Fibroblast of skin of abdomen (primary cell): ENCODE measurements at regions not wholly inside any gene's neighbourhood (a gene's known extent, or its start where the extent isn't known, plus 50 kb on each side); places are given as distances from the start of the nearest gene placed in this dataset.

Experiments
- DNase-seq: peaks from one replicate; pipeline ENCODE4 v3.0.0-alpha.2; 2013

DNA sequence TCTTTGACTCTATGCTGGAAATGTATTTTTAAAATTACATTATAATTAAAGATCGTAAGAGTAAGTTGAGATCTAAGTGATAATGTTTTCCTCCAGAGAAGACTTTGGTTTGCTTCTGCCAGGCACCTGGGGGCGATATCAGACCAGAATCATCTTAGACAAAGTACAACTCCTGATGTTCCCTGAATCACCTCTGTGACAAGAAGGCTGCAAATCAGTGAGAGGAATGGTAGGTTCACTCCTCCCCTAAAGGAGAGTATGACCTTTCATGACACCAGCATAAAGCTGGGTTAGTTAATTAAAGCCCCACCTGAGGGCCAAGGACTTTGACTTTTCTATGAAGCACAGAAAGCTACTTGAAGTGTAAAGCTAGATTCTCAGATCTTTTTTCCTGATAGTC lies 114.4 kb upstream of the DTNA start:
- DNase-seq: peak; percentile 24

- DNase-seq: no peak
Observed at GRCh38 chr18:34598120-34598635, 111.9 kb upstream of the DTNA start.

GRCh38 chr18:34600158-34600557 lies 109.9 kb upstream of the DTNA start:
- DNase-seq: peak; percentile 31

GRCh38 chr18:34600874-34601656 lies 109.0 kb upstream of the DTNA start:
- DNase-seq: no peak

GRCh38 chr18:34604591-34604990 lies 105.5 kb upstream of the DTNA start:
- no peak for DNase-seq

DNA sequence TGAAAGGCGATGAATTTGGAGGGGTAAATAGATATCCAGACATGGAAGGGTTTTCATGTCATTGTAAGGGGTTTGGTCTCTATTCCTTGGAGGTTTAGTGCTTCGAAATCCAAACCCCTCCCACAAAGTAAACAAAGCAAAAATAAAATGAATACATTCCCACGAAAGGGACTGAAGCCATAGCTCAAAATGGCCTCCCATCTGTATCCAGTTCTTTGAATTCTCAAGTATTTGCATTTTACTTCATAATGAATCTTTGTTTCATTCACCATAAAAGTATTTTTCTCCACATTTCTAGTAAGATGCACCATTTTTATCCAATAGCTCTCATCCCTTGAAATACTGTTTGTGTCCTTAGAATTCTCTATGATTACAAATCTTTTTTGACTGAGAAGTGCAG lies 103.2 kb upstream of the DTNA start:
- no peak for DNase-seq

- DNase-seq: no peak
Observed at GRCh38 chr18:34608064-34608463, 102.0 kb upstream of the DTNA start.

GRCh38 chr18:34609986-34610648 lies 100.0 kb upstream of the DTNA start:
- no peak for DNase-seq

DNA sequence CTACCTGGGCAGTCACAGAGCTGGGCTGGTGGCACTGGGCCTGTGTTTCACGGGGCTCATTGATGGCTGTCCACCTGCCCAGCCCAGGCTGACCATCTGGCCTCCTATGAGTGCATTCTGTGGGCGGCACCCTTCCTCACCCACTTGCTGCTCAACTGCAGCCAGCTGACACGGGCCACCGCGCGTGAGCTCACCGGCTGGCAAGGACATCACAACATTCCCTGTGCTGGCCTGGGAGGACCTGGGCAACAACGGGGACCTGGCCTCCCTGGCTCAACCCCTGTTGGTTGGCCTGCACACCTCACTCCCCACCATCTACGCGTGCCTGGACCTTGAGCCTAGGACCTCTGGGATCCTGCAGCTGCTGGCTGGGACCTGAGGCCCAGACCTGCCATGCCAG lies 98.2 kb upstream of the DTNA start:
- no peak for DNase-seq

GRCh38 chr18:34620258-34620861 lies 89.7 kb upstream of the DTNA start:
- DNase-seq: no peak

- no peak for DNase-seq
Observed at GRCh38 chr18:34623557-34623956, 86.5 kb upstream of the DTNA start.

DNA sequence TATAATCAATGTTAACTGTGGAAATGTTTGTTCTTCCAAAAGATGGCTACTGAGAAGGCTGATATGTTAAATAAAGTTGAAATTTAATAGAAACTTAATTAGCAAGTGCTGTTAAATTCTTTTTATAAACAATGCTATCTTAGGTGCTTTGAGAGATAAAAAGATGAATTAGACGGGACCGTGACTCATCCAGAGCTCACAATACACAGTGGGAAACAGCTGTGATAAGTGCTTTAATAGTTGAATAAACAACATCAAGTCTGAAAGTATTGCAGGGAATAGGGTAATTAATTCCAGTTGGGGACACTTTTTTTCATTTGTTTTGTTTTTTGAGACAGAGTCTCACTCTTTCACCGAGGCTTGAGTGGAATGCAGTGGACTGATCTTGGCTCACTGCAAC lies 85.5 kb upstream of the DTNA start:
- no peak for DNase-seq

GRCh38 chr18:34626404-34627136 lies 83.5 kb upstream of the DTNA start:
- no peak for DNase-seq

GRCh38 chr18:34627137-34627920 lies 82.8 kb upstream of the DTNA start:
- no peak for DNase-seq

GRCh38 chr18:34631093-34631966 lies 78.8 kb upstream of the DTNA start:
- DNase-seq: no peak

GRCh38 chr18:34632321-34632720 lies 77.8 kb upstream of the DTNA start:
- DNase-seq: no peak

DNA sequence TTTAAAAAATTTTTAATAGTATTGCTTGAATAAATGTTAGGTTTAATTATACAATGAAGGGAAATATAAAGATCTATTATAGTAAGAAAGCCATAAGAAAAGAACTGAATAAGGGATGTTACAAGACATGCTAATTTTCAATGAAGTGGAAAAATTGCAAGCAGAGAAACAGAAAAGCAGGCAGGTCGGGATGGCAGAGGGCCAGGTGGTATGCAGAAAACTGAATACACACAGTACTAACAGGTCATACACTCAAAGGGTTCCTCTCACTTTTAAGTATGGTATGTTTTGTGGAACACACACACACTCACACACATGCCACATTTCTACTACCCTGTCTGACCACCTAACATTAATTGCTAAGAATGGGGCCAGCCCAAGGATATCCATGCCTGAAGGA lies 76.7 kb upstream of the DTNA start:
- no peak for DNase-seq

- no peak for DNase-seq
Observed at GRCh38 chr18:34637094-34637801, 72.8 kb upstream of the DTNA start.

- DNase-seq: no peak
Observed at GRCh38 chr18:34639687-34640086, 70.4 kb upstream of the DTNA start.

GRCh38 chr18:34640276-34640675 lies 69.8 kb upstream of the DTNA start:
- DNase-seq: no peak
